Gastroesophageal sphincter (tissue), 4 donors: ENCODE measurements at regions not wholly inside any gene's neighbourhood (a gene's known extent, or its start where the extent isn't known, plus 50 kb on each side); places are given as distances from the start of the nearest gene placed in this dataset.

Experiments
- ATAC-seq: fragments of 150-250 bp; one replicate; pipeline ENCODE4 v1.9.1; 2016; ENCODE audit warnings: mild to moderate bottlenecking, moderate library complexity
- H3K27ac ChIP-seq, 4 donors: fragments of 200-600 bp; sonication (generic) in 3 of 4; 1 replicate in 3 of 4; 2 replicates in 1 of 4; pipeline ENCODE4 v1.5.1; 2016 to 2019
- H3K27me3 ChIP-seq: fragments of 200-600 bp; sonication (generic); one replicate; pipeline ENCODE4 v1.5.1; 2019
- H3K36me3 ChIP-seq, 2 donors: fragments of 200-600 bp; sonication (generic); one replicate each; pipeline ENCODE4 v1.5.1; 2019; ENCODE audit warnings: control low read depth in 1 of 2
- H3K4me1 ChIP-seq, 3 donors: fragments of 200-600 bp; sonication (generic); 1 replicate in 2 of 3; 2 replicates in 1 of 3; pipeline ENCODE4 v1.5.1; 2016 to 2019; ENCODE audit warnings: control low read depth in 2 of 3
- H3K4me3 ChIP-seq, 2 donors: fragments of 200-600 bp; sonication (generic); one replicate each; pipeline ENCODE4 v1.5.1; 2019; ENCODE audit warnings: mild to moderate bottlenecking in 1 of 2, moderate library complexity in 1 of 2
- H3K9me3 ChIP-seq, 3 donors: fragments of 200-600 bp; sonication (generic); one replicate each; pipeline ENCODE4 v1.5.1; 2017 to 2019; ENCODE audit warnings: control low read depth in 2 of 3
- EP300 ChIP-seq: sonication (generic); formaldehyde crosslinking; IDR thresholded peaks from one replicate; pipeline ENCODE4 v1.6.1; 2017; ENCODE audit warnings: antibody characterized with exemption, mild to moderate bottlenecking
- POLR2A ChIP-seq, 2 donors: fragments of 450-650 bp; IDR thresholded peaks; one replicate each; pipeline ENCODE4 v1.6.1; 2017; ENCODE audit warnings: antibody characterized with exemption in 2 of 2, mild to moderate bottlenecking in 2 of 2, moderate library complexity in 1 of 2
- POLR2AphosphoS5 ChIP-seq: sonication (generic); formaldehyde crosslinking; IDR thresholded peaks from one replicate; pipeline ENCODE4 v1.6.1; 2017; ENCODE audit warnings: antibody characterized with exemption
- WGBS, 2 donors: methylation state at CpG; one replicate each; pipeline ENCODE4 v1.1.5; 2018; ENCODE audit warnings: low coverage in 1 of 2; 5-methylcytosine and 5-hydroxymethylcytosine counted together
- TF ChIP-seq, protein P1 (sequence below), 4 experiments: fragments of 200-600 bp in 2 of 4; fragments of 450-650 bp in 2 of 4; sonication (generic) in 1 of 4; IDR thresholded peaks; one replicate each; pipeline ENCODE4 v1.5.1; 2017 to 2019; ENCODE audit warnings: antibody characterized with exemption in 4 of 4, mild to moderate bottlenecking in 2 of 4, moderate library complexity in 2 of 4

DNA sequence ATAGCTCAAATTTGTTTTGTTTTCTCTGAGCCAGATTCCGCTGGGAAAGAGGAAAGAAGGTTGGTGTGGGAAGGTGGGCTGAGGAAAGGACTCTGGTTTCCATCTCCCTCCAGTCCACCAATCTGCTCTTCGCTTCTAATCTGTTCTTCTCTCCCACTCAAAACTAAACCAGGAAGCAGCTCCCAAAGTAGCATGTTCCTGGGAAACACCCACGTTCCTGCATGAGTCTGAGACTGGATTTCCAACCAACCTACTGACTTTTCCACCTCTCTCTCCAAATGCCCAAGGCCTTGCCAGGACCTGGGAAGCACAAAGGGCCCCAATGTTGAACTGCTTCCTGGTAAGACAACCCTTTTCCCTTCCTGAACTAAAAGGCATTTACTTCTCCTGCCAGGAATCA is 110.2 kb downstream of the WT1 start:
- H3K27ac ChIP-seq = no peak overlapping the region
- H3K9me3 ChIP-seq = no peaks in the 10 kb centered on the region
- H3K4me1 ChIP-seq = no peaks in the 10 kb centered on the region
- 60 to 76% methylated on average over 2 to 3 of the region's 3 CpGs for WGBS, 2 donors
- H3K36me3 ChIP-seq = no peaks in the 10 kb centered on the region
- peaks cover 28% of the 10 kb centered on the region for H3K27me3 ChIP-seq
- TF ChIP-seq POLR2AphosphoS5 = no peak
- TF ChIP-seq, protein P1, sequence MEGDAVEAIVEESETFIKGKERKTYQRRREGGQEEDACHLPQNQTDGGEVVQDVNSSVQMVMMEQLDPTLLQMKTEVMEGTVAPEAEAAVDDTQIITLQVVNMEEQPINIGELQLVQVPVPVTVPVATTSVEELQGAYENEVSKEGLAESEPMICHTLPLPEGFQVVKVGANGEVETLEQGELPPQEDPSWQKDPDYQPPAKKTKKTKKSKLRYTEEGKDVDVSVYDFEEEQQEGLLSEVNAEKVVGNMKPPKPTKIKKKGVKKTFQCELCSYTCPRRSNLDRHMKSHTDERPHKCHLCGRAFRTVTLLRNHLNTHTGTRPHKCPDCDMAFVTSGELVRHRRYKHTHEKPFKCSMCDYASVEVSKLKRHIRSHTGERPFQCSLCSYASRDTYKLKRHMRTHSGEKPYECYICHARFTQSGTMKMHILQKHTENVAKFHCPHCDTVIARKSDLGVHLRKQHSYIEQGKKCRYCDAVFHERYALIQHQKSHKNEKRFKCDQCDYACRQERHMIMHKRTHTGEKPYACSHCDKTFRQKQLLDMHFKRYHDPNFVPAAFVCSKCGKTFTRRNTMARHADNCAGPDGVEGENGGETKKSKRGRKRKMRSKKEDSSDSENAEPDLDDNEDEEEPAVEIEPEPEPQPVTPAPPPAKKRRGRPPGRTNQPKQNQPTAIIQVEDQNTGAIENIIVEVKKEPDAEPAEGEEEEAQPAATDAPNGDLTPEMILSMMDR (IDR thresholded peaks at IDR 0.05) = no peak
- TF ChIP-seq POLR2A (IDR thresholded peaks at IDR 0.05) = no peak
- TF ChIP-seq EP300 = no peak
- ATAC-seq = no peak
- no peak overlapping the region for H3K4me3 ChIP-seq

DNA sequence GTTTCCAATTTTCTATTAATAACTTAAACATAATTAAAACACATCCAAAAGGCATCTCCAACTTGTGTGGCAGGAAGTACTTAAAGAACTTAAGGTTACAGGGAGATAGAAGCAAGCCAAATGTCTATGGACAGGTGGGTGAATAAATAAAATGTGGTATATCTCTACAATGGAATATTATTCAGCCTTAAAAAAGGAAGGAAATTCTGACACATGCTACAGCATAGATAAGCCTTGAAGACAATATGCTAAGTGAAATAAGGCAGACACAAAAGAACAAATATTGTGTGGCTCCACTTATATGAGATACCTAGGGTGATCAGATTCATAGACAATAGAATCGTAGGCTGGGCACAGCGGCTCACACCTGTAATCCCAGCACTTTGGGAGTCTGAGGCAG is 109.6 kb downstream of the WT1 start:
- H3K9me3 ChIP-seq = no peaks in the 10 kb centered on the region
- WGBS, 2 donors = 80 to 96% methylated on average over 1 to 2 of the region's 2 CpGs
- H3K27me3 ChIP-seq = peaks cover 27% of the 10 kb centered on the region
- no peaks in the 10 kb centered on the region for H3K36me3 ChIP-seq
- no peaks in the 10 kb centered on the region for H3K4me1 ChIP-seq
- no peak overlapping the region for H3K4me3 ChIP-seq
- ATAC-seq = no peak
- TF ChIP-seq POLR2AphosphoS5 (no peak), EP300 (no peak), POLR2A (IDR thresholded peaks at IDR 0.05) (no peak)
- TF ChIP-seq, protein P1 (IDR thresholded peaks at IDR 0.05) = no peak
- no peak overlapping the region for H3K27ac ChIP-seq

DNA sequence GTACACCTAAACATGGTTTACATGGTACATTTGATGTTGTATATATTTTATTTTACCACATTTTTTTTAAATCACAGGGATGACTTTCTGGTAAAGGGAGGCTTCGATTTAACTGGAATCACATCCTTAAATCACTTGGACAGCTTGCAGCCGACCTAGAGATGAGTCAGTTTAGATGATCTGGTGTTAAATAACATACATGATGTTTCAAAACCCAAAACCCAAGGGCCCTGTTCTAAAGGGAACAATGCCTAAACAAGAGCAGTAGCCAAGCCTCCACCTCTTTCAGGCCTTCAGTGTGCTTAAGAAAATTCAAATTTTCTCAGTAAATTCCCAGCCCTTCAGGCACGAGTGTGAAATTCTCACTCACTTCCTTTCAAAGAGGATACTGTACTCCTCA is 108.8 kb downstream of the WT1 start:
- H3K9me3 ChIP-seq = no peaks in the 10 kb centered on the region
- no peaks in the 10 kb centered on the region for H3K4me1 ChIP-seq
- H3K36me3 ChIP-seq = no peaks in the 10 kb centered on the region
- peaks cover 19% of the 10 kb centered on the region for H3K27me3 ChIP-seq
- ATAC-seq = no peak
- H3K4me3 ChIP-seq = no peak overlapping the region
- no peak for TF ChIP-seq POLR2A (IDR thresholded peaks at IDR 0.05)
- TF ChIP-seq POLR2AphosphoS5 = no peak
- TF ChIP-seq, protein P1 (IDR thresholded peaks at IDR 0.05) = no peak
- no peak for TF ChIP-seq EP300
- WGBS, 2 donors = 82 to 92% methylated on average over 2 to 3 of the region's 3 CpGs
- no peak overlapping the region for H3K27ac ChIP-seq

DNA sequence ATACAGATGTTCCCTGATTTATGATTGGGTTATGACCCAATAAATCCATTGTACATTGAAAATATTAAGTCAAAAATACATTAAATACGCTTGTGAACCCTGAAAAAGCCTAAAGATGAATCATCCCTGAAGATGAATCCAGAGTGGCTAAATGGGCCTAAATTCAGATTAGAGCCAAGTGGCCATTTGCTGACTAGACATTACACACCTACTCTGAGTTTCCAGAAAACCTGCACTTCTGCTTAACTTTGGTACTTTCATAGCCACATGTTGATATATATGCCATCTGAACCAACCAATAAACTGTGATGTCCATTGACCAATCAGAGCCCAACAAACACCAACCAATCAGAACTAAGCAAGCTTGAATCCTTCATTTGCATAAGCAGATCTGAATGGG is 106.9 kb downstream of the WT1 start:
- no peaks in the 10 kb centered on the region for H3K36me3 ChIP-seq
- H3K4me1 ChIP-seq = peaks cover 0 to 8% (median 0%) of the 10 kb centered on the region in 3 donors
- H3K27me3 ChIP-seq = peaks cover 4% of the 10 kb centered on the region
- ATAC-seq = no peak
- H3K27ac ChIP-seq = no peak overlapping the region
- WGBS, 2 donors = 76 to 100% methylated on average over 1 of the region's 1 CpG
- H3K9me3 ChIP-seq = no peaks in the 10 kb centered on the region
- H3K4me3 ChIP-seq = no peak overlapping the region
- TF ChIP-seq, protein P1 (IDR thresholded peaks at IDR 0.05) = no peak
- TF ChIP-seq EP300 = no peak
- no peak for TF ChIP-seq POLR2A (IDR thresholded peaks at IDR 0.05)
- TF ChIP-seq POLR2AphosphoS5 = no peak

DNA sequence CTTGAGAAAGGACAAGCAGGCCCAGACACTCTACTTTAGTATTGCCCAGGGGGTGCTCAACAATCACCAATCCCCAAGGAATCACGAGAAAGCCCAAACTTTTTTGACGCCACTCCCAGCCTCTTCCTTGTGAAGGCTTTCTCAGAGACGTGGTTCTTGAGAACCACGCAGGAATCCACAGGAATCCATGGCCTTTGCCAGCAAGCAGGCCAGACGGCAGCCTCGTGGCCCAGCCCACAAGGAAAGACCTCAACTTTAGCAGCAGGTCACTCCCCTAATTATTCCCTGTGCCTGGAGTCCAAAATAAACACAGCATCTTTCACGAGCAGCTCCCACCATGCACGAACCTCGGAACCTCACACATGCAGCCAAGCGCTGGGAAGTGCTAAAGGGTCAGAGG is 104.2 kb downstream of the WT1 start:
- H3K4me3 ChIP-seq = no peak overlapping the region
- no peaks in the 10 kb centered on the region for H3K9me3 ChIP-seq
- no peaks in the 10 kb centered on the region for H3K27me3 ChIP-seq
- ATAC-seq = no peak
- no peaks in the 10 kb centered on the region for H3K36me3 ChIP-seq
- H3K4me1 ChIP-seq = peaks cover 0 to 14% (median 0%) of the 10 kb centered on the region in 3 donors
- WGBS, 2 donors = 49 to 71% methylated on average over 3 to 5 of the region's 10 CpGs
- H3K27ac ChIP-seq = no peak overlapping the region
- TF ChIP-seq POLR2AphosphoS5 = no peak
- TF ChIP-seq, protein P1 (IDR thresholded peaks at IDR 0.05) = no peak
- TF ChIP-seq EP300 = no peak
- TF ChIP-seq POLR2A (IDR thresholded peaks at IDR 0.05) = no peak
